K562 (cell line): ENCODE measurements at regions not wholly inside any gene's neighbourhood (a gene's known extent, or its start where the extent isn't known, plus 50 kb on each side); places are given as distances from the start of the nearest gene placed in this dataset.

Source experiments
- JUND ChIP-seq, 2 experiments: IDR thresholded peaks; 2 replicates in 1 of 2; 3 replicates in 1 of 2; pipeline ENCODE4 v1.6.1; 2011; ENCODE audit warnings: borderline replicate concordance in 2 of 2, low read depth in 2 of 2, low read length in 2 of 2, improper control_type of control experiment in 1 of 2, missing biosample characterization in 1 of 2, missing genetic modification characterization in 1 of 2, missing genetic modification reagents in 1 of 2
- YBX1 ChIP-seq: fragments of 450-650 bp; IDR thresholded peaks from 2 replicates; pipeline ENCODE4 v1.7.1; 2016; ENCODE audit warnings: mild to moderate bottlenecking

DNA sequence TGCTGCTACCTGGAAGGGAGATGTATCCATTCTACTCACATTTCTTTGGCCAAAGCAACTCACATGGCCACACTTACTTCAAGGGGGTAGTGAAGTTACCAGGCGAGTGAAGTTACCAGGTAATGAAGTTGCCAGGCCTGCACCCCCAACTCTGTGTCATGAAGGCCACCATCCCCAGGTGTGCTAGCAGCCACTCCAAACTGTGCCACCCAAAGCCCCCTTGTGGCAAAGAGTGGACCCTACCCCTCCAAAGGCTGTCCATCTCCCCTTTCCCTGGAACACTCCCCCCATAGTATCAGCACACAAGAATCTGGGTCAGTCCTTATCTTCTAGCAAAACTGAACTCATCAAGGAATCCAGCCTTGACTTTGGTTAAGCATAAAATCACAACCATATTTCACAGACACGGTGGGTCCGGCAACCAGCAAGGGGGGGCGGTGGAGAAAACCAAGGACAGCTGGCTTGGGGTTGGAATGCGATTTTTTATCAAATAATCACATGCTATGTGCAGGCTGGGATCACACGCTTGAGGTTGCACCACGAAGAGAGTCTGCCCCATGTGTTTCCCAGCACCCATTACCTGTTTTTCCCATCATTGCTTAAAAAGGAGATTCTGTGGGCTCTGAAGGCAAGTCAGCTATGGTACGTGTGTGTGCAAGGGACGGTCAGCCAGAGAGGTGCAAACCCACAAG, 60.9 kb downstream of the ZFP36L2 start:
- TF ChIP-seq JUND (IDR thresholded peaks at IDR 0.05; ENCODE audit: borderline replicate concordance, low read depth, low read length) (no peak), JUND (tag; IDR thresholded peaks at IDR 0.05; ENCODE audit: borderline replicate concordance, low read depth, low read length) (no peak), YBX1 (no peak)
